HG03442 (cell line): ENCODE measurements at regions not wholly inside any gene's neighbourhood (a gene's known extent, or its start where the extent isn't known, plus 50 kb on each side); places are given as distances from the start of the nearest gene placed in this dataset.
"Not testable (repeated sequence)": the region's sequence is repeated elsewhere in the genome, so short reads cannot be mapped to it uniquely, and the experiment has no call there.

Experiments
- ATAC-seq: cut with Tn5 transposase; IDR thresholded peaks from one replicate; pipeline ENCODE4 v1.9.1; 2021; ENCODE audit warnings: mild to moderate bottlenecking, moderate library complexity; ENCODE audit not compliant: unreplicated experiment

DNA sequence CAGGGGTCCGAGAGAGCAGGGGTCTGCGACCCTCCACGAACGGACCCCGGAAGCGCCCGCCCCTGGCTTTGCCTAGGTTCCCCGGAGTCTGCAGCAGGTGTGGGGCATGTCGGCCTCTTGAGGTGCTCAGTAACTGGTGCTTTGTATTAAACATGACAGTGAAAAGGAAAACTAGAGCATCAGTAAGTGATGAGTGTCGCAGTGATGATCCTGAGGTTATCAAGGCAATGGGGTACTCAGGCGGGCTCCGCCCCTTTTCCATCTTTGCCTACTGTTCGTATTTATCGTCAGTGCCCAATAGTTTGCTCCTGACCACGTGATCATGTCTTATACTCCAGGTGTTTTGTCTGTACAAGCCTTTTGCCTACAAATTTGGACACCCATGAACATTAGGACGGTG is 262.4 kb downstream of the ZNF37A start:
- ATAC-seq = peak; percentile 36

DNA sequence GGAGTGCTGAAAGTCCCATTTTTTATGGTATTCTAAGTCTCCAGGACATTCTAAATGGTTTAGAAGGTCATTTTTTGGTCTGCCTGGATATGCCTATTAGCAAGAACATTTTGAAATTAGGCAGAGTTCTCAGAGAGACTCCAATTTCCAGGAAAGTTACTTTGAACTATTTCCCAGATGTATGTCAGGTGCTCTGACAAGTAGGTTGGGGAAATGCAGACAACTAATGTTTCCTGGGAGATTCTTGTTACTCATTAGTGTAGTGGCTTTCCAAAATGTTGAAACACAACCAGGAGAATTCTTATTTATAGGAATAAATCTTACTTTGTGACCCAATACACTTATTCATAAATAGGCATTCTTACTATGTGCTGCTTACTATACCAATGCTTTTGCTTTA is 268.4 kb downstream of the ZNF37A start:
- ATAC-seq = not testable (repeated sequence)

DNA sequence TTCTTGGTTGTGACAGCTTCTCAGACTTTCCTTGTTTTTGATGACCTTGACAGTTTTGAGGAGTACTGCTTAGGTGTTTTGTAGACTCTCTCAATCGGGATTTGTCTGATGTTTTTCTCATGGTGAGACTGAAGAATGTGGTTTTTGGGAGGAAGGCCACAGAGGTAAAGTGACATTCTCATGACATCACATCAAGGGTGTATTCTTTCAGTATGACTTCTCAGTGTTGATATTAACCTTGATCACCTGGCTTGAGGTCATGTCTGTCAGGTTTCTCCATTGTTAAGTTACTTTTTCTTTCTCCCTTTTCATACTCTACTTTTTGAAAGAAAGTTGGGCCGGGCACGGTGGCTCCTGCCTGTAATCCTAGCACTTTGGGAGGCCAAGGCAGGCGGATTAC is 269.9 kb downstream of the ZNF37A start:
- not testable (repeated sequence) for ATAC-seq

DNA sequence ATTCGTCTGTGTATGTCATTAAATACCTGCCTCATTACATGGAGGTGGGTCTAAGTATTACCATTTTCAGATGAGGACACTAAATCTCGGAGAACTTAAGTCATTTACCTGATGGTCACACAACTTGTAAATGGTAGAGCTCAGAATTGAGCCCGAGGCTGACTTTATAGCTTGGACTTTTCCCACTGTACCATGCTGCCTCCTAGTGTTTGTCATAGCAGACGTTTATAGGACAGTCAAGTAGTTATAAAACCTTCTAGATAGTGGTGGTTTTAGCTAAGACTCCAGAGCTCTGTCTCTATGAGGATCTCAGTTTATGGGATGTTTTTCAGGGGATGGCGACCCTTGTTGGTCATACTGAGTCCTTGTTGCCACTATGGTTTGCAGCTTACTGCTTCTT is 271.8 kb downstream of the ZNF37A start:
- not testable (repeated sequence) for ATAC-seq

DNA sequence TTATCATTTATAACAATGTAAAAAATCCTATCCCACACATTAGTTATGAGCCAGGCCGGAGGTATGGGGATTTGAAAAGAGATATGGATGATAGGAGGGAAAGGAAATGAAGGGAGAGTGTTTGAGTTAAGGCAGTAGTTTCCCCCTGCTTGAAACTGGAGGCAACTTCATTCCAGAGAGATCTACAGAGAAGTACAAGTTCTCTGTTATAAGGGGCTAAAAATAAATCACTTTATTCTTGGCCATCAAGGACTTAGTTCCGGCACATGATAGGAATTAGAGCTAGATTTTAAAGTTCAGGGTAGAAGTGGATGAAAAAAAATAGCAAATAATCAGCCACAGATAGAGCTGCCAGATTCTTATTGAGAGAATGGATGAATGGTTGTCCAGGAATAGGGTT is 289.7 kb downstream of the ZNF37A start:
- ATAC-seq = not testable (repeated sequence)

DNA sequence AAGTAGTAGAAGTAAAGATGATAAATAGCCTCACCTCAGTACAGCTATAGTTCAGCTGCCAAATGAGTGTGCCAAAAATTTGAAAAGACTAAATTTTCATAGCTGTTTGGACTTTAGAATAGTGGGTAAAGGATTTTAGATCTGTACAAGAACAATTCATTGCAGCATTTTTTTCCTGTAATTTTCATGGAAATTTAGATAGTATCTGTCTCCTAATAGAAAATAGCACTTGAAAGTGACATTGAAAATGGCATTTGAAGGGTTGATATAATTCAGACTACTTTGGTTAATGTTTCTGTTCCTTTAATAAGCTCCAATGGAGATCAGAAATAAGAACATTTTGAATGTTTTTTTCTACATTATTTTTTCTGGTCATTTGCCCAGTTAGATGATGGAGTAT is 292.7 kb downstream of the ZNF37A start:
- ATAC-seq = not testable (repeated sequence)

DNA sequence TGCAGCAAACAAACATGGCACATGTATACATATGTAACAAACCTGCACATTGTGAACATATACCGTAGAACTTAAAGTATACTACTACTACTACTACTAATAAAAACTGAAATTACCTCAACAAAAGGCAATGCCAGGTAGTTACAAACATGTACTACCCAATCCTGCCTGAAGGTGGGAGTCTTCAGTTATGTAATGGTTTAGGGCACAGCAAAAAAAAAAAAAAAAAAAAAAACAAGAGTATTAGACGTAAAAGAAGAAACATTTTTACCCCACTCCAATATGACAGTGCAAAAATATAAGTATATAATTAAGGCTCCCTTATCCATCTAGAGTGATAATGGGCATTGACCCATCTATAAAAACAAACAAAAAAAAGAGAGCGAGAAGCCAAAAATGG is 296.6 kb downstream of the ZNF37A start:
- ATAC-seq = not testable (repeated sequence)

DNA sequence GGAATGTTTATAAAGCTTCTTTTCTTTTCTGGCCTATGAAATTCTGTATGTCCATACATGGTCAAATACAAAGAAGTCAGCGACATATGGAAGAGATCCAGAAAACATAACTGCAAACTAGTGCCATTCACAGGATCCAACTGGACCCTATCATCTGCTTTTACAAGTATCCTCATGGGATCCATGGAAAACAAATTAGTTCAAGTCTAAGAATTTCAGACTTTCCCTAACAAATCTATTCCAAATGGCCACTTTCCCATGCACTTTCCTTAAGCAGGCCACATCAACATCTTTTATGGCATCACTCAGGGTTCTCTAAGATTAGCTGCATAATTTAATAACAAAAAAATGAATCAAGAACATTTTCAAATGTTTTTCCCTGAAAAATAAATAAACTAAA is 301.3 kb downstream of the ZNF37A start:
- not testable (repeated sequence) for ATAC-seq

DNA sequence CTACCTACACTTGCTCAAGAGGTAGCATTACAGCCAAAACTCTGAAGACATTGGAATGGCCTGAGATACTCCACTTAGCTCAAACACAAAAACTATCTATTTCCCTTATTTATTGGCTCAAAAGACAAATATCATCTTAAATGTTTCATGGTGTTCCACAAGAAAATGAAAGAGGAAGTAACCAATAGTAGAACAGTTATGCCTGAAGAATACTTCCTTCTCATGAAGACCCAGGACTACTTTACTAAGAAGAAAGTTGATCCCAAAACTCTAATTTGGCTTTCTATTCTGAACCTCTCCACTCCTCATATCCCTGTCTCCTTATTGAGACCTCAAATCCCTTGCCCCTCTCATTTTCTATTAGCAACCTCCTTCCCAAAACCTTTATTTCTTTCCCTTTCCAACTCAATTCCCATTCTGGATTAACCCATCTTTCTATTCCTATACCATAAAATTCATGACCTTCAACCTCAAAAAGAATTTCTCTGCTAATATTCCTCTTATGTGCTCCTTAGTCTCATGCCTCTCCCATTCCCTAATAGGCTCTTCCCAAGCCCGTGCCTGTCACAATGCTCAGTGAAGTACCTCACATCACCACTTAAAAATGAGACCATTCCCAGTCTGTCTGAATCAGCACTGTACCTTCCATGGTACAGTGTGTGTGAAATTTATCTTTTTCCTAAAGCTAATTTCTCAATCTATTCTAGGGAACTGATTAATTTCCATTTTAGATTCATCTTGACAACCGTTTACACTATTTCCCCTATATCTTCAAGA is 302.2 kb downstream of the ZNF37A start:
- not testable (repeated sequence) for ATAC-seq

DNA sequence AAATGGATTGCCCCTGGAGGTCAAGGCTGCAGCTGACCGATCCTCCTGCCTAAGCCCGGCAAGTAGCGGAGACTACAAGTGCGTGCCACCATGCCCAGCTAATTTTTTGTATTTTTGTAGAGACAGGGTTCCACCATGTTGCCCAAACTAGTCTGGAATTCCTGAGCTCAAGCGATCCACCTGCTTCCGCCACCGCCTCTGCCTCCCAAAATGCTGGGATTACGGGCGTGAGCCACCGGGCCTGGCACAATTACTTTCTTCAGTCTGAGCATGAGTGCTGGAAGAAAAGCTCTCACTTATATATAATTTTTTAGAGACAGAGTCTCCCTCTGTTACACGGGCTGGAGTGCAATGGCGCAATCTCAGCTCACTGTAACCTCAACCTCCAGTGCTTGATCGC is 307.4 kb downstream of the ZNF37A start:
- ATAC-seq = not testable (repeated sequence)

DNA sequence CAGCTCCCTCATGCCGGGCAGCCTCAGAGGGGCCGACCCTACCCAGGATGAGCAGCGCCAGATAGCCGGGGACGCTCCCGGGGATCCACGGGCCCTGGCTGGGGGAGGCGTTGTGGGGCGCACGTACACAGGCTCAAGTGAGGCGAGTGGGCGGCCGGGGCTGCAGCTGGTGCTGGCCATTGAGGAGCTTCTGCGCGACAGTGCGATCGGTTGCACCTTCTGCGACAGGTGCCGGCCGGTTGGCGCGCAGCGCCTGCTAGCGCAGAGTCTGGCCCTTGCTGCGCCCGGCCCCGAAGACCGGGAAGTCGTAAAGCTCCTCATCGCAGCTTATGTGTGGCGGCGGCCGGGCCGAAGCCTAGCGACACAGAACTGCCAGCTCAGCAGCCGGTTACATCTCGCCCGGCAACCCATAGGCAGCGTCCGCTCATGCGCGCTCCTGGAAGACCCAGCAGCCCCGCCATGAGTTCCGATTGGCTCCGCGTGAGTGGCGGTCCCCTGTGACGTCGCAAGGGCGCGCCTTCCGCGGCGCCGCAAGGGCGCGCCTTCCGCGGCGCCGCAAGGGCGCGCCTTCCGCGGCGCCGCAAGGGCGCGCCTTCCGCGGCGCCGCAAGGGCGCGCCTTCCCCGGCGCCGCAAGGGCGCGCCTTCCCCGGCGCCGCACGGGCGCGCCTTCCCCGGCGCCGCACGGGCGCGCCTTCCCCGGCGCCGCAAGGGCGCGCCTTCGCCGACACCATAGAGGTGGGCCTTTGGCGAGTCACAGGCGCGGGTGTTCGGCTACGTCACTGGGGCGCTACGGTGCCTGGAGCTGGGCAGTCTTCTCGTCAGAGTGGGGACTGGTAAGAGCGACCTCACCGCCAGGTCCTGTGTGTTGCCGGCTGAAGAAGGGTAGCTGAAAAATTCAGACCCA is 308.6 kb downstream of the ZNF37A start:
- peak; percentile 97 for ATAC-seq

DNA sequence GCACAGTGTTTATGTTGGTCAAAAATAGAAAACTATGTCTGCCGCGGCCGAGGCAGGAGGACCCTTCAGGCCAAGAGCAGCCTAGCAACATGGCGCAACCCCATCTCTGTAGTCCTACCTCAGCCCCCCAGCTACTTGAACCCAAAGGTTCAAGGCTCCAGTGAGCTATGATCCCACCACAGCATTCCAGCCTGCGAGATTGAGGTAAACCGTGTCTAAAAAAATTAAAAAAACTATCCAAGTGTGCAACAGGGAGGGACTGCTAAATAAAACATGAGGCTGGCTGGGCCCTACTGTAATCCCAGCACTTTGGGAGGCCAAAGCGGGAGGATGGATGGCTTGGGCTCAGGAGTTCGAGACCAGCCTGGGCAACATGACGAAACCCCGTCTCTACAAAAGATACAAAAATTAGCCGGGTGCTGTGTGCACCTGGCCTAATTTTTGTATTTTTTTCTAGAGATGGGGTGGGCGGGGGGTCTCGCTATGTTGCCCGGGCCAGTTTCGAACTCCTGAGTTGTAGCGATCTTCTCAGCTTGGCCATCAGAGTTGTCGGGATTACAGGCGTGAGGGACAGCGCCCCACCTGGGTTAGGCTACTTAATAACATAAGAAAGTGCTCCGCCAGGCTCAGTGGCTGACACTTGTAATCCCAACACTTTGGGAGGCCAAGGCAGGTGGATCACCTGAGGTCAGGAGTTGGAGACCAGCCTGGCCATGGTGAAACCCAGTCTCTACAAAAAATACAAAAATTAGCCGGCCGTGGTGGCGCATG is 309.4 kb downstream of the ZNF37A start:
- not testable (repeated sequence) for ATAC-seq

DNA sequence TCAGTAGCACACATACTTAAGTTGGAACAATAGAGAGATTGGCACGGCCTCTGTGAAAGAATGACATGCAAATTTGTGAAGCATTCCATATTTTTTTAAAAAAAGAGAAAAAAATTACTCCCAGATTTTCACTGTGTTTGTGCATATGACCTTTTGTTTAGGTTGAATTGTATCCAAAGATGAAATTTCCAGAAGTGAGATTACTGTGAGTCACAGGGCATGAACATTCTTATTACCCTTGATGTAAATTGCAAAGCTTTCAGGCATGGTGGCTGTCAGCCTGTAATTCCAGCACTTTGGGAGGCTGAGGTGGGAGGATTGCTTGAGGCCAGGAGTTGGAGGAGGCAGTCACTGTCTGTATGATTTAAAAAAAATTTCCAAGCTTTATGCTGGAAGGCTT is 329.5 kb downstream of the ZNF37A start:
- not testable (repeated sequence) for ATAC-seq

DNA sequence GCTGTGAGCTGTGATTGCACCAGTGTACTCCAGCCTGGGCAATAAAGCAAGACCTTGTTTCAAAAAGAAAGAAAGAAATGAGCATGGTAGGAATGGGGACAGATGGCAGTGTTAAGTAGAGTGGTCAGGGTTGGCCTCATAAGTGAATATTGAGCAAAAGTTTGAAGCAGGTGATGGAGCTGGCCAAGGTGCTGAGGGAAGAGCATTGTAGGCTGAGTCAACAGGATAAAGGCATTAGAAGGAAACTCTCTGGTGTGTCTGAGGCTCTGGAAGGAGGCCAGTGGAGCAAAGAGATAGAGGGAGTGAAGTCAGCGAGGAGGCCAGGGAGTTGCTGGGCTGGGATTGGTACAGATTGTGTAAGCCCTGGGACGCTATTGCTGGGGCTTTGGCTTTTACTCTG is 336.1 kb downstream of the ZNF37A start:
- not testable (repeated sequence) for ATAC-seq

DNA sequence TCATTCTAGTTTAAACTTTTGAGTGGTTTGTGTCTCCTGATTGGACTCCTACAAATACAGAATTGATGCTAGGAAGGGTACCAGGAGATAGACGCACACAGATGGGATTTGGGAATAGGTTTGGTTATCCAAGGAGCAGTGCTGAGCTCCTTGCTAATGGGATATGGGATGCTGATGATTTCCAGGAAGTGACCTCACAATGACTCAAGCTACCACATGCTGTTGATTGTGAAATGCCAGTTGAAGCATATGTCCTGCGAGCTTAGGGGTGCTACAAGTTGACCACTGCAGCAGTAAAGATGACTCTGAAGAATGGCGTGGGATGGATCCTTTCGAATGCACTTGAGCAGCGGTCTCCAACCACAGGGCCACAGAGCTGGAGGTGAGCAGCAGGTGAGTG is 343.2 kb downstream of the ZNF37A start:
- not testable (repeated sequence) for ATAC-seq

DNA sequence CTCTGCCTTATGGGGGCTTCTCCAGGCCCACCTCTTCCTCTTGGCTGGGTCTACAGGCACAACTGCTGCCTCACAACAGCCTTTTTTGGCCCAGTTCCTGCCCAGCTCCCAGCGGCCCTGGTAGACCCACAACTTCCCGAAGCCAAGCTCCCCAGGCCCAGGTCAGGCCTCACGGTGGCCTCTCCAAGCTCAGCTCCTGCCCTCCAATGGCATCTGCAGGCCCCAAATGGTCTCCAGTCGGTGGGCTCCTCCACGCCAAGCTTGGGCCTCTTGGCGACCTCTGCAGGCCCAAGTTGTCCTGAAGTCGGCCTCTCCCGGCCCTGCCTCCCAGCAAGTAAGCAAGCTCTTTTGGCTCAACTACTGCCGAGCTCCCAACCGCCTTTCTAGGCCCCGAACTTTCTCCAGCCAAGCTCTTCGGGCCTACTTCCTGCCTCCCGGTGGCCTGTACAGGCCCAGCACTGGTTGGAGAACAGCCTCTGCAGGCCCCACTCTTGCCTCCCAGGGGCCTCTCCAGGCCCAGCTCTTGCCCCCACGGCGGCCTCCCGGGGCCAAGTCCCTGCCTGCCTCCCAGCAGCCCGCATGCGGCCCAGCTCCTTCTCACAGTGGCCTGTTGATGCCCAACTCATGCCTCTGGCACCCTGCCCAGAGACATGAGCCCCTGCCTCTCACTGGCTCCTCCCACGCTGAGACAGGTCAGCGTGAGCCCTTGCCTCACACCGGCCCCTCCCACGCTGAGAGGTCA is 354.6 kb downstream of the ZNF37A start:
- not testable (repeated sequence) for ATAC-seq

DNA sequence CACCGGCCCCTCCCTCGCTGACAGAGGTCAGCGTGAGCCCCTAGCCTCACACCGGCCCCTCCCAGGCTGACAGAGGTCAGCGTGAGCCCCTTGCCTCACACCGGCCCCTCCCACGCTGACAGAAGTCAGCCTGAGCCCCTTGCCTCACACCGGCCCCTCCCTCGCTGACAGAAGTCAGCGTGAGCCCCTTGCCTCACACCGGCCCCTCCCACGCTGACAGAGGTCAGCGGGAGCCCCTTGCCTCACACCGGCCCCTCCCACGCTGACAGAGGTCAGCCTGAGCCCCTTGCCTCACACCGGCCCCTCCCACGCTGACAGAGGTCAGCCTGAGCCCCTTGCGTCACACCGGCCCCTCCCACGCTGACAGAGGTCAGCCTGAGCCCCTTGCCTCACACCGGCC is 355.5 kb downstream of the ZNF37A start:
- not testable (repeated sequence) for ATAC-seq

DNA sequence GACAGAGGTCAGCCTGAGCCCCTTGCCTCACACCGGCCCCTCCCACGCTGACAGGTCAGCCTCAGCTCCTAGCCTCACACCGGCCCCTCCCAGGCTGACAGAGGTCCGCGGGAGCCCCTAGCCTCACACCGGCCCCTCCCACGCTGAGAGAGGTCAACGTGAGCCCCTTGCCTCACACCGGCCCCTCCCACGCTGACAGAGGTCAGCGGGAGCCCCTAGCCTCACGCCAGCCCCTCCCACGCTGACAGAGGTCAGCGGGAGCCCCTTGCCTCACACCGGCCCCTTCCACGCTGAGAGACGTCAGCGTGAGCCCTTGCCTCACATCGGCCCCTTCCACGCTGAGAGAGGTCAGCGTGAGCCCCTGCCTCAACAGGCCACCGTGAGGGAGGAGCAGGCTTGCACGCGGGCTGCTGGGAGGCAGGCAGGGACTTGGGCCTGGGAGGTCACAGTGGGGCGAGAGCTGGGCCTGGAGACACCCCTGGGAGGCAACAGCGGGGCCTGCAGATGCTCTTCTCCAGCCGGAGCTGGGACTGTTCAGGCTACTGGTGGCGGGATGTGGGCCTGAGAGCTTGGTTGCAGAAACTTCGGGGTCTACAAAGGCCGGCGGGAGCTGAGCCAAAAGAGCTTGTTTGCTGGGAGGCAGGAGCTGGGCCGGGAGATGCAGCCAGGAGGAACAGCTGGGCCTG is 356.4 kb downstream of the ZNF37A start:
- ATAC-seq = not testable (repeated sequence)

DNA sequence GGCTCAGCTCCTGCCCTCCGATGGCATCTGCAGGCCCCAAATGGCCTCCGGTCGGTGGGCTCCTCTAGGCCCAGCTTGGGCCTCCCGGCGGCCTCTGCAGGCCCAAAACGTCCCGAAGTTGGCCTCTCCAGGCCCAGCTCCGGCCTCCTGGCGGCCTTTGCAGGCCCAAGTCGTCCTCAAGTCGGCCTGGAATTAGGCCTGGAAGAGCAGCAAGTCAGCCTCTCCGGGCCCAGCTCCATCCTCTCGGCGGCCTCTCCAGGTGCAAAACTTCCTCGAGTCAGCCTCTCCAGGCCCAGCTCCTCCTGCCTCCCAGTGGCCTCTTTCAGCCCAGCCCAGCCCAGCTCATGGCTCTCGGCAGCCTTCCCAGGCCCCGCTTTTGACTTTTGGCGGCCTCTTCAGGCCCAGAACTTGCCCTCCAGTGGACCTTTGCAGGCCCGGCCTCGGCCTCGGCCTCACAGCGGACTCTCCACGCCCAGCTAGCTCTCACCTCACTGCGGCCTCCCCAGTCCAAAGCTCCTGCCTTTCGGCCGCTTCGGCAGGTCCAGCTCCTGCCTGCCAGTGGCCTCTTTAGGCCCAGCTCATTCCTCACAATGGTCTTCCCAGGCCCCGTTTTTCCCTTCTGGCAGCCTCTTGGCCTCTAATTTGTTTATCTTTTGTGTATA is 357.3 kb downstream of the ZNF37A start:
- not testable (repeated sequence) for ATAC-seq
